ENCODE measurements at regions not wholly inside any gene's neighbourhood (a gene's known extent, or its start where the extent isn't known, plus 50 kb on each side); places are given as distances from the start of the nearest gene placed in this dataset.

GRCh38 chr16:86911437-86911958 lies 333.1 kb downstream of the FOXL1 start:
- DNase-seq (ENCODE audit: low read depth in 2 of 2): no peak

- DNase-seq (ENCODE audit: low read depth in 2 of 2): no peak
Measured at GRCh38 chr16:86913886-86914285, 335.5 kb downstream of the FOXL1 start.

- DNase-seq (ENCODE audit: low read depth in 2 of 2): no peak
Measured at GRCh38 chr16:86914876-86915717, 336.7 kb downstream of the FOXL1 start.

- no peak for DNase-seq (ENCODE audit: low read depth in 2 of 2)
Measured at GRCh38 chr16:86917471-86918365, 339.4 kb downstream of the FOXL1 start.

DNA sequence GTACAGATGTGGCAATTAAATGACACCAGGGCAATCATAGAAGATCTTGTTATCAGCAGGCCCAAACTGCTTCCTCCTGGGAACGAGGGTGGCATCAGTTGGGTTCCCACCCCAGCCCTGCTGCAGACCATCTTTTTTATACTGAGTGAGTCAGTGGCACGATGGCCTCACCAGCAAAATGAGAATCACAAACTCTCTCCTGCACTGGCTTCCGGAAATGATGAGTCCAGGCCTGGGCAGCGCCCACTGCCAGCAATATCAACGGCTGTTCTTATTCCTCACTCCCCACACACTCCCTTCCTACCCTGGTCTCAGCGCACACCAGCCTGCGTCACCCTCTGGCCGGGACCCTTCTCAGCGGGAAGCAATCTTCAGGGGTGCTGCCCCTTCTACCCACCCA lies 340.3 kb downstream of the FOXL1 start:
- DNase-seq (ENCODE audit: low read depth in 2 of 2): no peak

- no peak for DNase-seq (ENCODE audit: low read depth in 2 of 2)
Measured at GRCh38 chr16:86919078-86919477, 340.7 kb downstream of the FOXL1 start.

DNA sequence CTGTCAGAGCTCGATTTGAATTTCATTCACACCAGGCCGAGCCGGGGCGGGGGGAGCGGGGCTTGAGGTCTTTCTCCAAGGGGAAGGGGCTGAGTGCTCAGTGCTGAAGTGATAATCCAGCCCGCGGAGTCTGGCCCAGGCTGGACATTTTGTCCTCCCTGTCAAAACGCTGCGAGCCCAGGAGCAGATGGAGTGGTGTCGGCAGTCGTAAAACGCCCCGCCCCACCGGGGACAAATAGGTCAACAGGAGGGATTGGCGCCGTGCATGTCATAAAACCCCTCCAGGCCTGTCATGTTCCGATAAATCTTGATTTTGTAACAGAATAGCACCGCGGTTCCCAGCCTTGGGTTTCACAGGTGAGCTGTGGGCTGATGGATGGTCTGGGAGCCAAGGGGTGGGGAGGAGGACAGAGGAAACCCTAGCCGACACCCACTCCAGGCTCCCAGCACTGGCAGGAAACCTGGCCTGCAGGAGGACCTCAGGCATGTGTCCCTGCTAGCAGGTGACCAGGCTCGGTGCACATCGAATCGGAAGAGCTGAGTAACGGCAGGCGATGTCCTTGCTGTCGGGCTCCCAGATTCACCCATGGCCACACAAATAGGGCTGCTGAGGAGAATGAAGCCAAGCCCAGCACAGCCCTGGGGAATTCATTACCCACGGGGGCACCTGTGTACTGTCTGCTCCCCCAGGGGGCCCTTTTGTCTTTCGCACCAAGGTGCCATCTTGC lies 341.4 kb downstream of the FOXL1 start:
- DNase-seq (ENCODE audit: low read depth in 2 of 2): no peak

GRCh38 chr16:86921289-86921688 lies 342.9 kb downstream of the FOXL1 start:
- DNase-seq (ENCODE audit: low read depth in 2 of 2): no peak

- DNase-seq (ENCODE audit: low read depth in 2 of 2): no peak
Measured at GRCh38 chr16:86922311-86922710, 344.0 kb downstream of the FOXL1 start.

DNA sequence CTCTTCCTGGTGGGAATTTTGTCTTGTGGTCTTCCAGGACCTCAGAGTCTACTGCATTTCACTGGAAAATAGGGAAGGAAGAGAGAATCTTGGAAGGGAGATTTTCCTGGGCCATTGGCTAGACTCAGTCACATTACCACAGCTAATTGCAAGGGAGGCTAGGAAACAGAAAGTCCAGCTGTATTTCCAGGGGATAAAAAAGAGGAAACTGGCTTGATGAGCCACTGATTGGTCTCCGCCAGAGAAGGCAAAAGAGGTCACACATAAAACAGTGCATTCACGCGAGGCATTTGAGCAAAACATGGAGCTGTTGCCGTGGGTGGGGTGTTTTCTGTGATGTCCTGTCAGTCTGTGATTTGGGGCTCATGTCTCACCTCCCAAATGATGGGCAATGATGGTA lies 345.3 kb downstream of the FOXL1 start:
- DNase-seq (ENCODE audit: low read depth in 2 of 2): no peak

- no peak for DNase-seq (ENCODE audit: low read depth in 2 of 2)
Measured at GRCh38 chr16:86924537-86924936, 346.2 kb downstream of the FOXL1 start.

DNA sequence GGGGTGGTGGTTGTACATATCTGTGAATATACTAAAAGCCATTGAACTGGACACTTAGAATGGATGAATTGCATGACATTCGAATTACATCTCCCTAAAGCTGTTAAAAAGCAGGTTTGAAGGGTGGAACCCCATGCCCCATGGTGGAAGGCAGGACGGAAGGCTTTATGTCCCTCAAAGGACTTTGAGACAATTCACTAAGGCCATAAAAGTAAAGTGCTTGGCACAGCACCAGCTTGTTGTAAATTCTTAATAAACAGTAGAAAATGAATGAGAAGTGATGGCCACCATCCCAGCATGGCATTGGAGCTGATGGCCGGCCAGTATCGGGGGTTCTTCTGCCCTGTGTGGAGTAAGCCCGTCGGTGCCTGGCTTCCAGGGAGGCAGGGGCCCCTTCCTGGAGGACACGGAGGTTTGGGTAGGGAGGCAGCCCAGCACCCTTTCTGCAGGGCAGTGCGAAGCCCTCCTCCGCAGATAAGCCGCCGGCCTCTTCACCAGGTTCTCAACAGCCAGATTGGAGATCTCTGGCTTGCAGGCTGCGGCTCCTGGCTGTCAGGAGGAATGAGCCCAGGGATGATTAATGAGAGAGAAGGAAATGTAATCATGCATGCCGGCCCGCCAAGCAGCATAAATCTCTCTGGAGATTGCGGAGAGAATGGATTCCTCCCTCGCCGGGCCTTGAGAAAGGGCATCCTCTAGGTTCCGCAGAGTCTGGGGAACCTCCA lies 346.9 kb downstream of the FOXL1 start:
- no peak for DNase-seq (ENCODE audit: low read depth in 2 of 2)

DNA sequence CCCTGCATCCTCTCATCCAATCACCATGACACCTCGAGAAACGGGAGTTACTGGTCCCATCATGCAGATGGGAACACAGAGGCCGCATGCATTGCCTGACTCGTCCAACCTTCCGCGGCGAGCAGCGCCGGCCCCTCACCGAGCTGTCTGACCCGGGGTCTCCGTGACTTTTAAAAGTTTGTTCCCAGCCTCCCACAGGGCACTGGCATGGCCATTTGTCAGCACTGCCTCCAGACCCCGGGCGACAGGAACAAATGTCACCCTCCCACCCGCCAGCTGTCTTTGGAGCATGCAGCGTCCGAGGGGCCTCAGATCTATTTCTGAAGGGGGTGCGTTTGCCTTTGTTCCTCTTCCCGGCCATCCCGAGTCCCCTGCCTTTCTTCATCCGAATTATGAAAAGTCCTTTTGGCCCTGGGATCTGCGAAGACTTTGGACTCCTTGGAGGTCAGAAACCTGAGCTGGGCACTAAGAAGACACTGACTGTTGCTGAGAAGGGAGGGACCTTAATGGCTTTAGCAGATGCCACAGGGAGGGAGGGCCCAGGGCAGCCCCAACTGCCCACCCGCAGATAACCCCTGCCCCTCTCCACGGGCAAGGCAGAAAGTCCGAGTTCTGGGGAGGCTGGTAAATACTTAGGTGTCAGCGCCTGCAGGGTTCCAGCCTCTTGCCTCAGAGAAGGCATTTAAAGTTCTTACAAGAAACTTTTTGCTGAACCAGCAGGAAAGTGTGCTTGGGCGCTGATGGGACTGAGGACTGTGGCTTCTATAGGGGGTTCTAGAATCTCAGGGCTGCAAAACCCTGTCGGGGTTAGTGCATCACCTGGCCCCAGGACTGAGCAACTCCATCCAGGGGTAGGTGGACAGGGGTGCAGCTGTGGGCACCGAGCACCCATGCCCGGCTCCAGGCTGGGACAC lies 348.1 kb downstream of the FOXL1 start:
- no peak for DNase-seq (ENCODE audit: low read depth in 2 of 2)

- no peak for DNase-seq (ENCODE audit: low read depth in 2 of 2)
Measured at GRCh38 chr16:86927699-86928098, 349.4 kb downstream of the FOXL1 start.

DNA sequence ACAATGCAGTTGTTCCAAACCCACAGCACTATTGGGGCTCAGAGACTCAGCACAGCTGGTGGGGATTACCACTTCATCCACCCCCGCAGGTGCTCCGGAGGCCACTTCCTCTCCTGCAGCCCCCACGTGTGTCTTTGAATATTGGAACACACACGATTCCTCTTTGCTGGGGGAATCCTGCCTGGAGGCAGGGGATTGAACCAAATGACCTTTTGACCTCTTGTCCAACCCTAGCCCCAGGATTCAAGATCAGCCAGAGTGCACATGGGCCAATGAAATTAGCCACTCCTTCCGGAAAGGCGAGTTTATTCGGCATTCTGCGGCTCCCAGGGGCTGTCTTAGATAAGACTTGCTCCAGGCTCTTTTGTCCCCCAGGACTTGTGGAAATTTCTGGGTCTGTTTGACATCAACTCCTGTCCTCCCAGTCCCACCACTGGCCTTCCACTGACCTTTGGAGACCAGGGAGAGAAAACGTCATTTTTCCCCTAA lies 350.2 kb downstream of the FOXL1 start:
- DNase-seq (ENCODE audit: low read depth in 2 of 2): no peak

GRCh38 chr16:86929057-86929871 lies 350.9 kb downstream of the FOXL1 start:
- no peak for DNase-seq (ENCODE audit: low read depth in 2 of 2)

- DNase-seq (ENCODE audit: low read depth in 2 of 2): no peak
Measured at GRCh38 chr16:86930001-86930400, 351.7 kb downstream of the FOXL1 start.

GRCh38 chr16:86930663-86931373 lies 352.5 kb downstream of the FOXL1 start:
- DNase-seq (ENCODE audit: low read depth in 2 of 2): no peak

Data from stimulated activated CD4-positive, alpha-beta T cell treated with anti-CD3 and anti-CD28 coated beads, Interleukin-12 subunit alpha, Interleukin-12 subunit beta, amount 100 ng/mL, for 24 hours (primary cell).